HL-60 (cell line): ENCODE measurements at regions not wholly inside any gene's neighbourhood (a gene's known extent, or its start where the extent isn't known, plus 50 kb on each side); places are given as distances from the start of the nearest gene placed in this dataset.

Experiments used
- DNase-seq, 2 experiments: peaks; one replicate each; pipeline ENCODE4 v3.0.0-alpha.2; 2010 to 2020; ENCODE audit warnings: low read depth in 1 of 2, low spot score in 1 of 2
- H3K27ac ChIP-seq: fragments of 250-450 bp; sonication (Bioruptor Pico); replicated peaks from 2 replicates; pipeline ENCODE4 v1.5.1; 2020; ENCODE audit warnings: mild to moderate bottlenecking, moderate library complexity
- H3K27me3 ChIP-seq: fragments of 250-450 bp; sonication (Bioruptor Pico); 2 replicates; pipeline ENCODE4 v1.5.1; 2021; ENCODE audit warnings: mild to moderate bottlenecking, moderate library complexity; ENCODE audit not compliant: insufficient read depth, poor library complexity, severe bottlenecking
- H3K4me3 ChIP-seq: replicated peaks from 2 replicates; pipeline ENCODE4 v1.5.1; 2011; ENCODE audit warnings: mild to moderate bottlenecking, control low read depth, low read length; ENCODE audit not compliant: insufficient read depth
- CTCF ChIP-seq: IDR thresholded peaks from one replicate; pipeline ENCODE4 v1.5.1; 2011; ENCODE audit warnings: low read length, control low read depth, inconsistent platforms; ENCODE audit not compliant: insufficient read depth
- GABPA ChIP-seq: IDR thresholded peaks from 2 replicates; pipeline ENCODE4 v1.6.1; 2012; ENCODE audit warnings: low read depth
- POLR2AphosphoS5 ChIP-seq: IDR thresholded peaks from 2 replicates; pipeline ENCODE4 v1.6.1; 2012; ENCODE audit warnings: low read depth
- REST ChIP-seq: IDR thresholded peaks from 2 replicates; pipeline ENCODE4 v1.6.1; 2012; ENCODE audit warnings: low read depth; ENCODE audit not compliant: insufficient replicate concordance
- SPI1 ChIP-seq: IDR thresholded peaks from 2 replicates; pipeline ENCODE4 v1.6.1; 2012; ENCODE audit warnings: low read depth, mild to moderate bottlenecking, borderline replicate concordance

- no peak for DNase-seq
- H3K27me3 ChIP-seq = peaks cover 13% of the 10 kb centered on the region
- TF ChIP-seq CTCF = no peak
- no peak overlapping the region for H3K27ac ChIP-seq
- no peak overlapping the region for H3K4me3 ChIP-seq
Measured at GRCh38 chr13:109870696-109871370, 84.5 kb upstream of the IRS2 start.

GRCh38 chr13:109870274-109870673 is 83.9 kb upstream of the IRS2 start:
- no peak for TF ChIP-seq SPI1
- TF ChIP-seq CTCF = no peak
- no peak for TF ChIP-seq REST
- TF ChIP-seq POLR2AphosphoS5 = no peak
- no peak for TF ChIP-seq GABPA
- no peak for DNase-seq
- Histone ChIP-seq H3K27me3 (peaks cover 14% of the 10 kb centered on the region), H3K27ac (no peak overlapping the region), H3K4me3 (no peak overlapping the region)

- peak in 1 of 2 experiments; percentile 48 for DNase-seq
- Histone ChIP-seq H3K27ac (no peak overlapping the region), H3K4me3 (no peak overlapping the region), H3K27me3 (peaks cover 14% of the 10 kb centered on the region)
- TF ChIP-seq POLR2AphosphoS5 (no peak), REST (no peak), GABPA (no peak), SPI1 (no peak), CTCF (no peak)
Measured at GRCh38 chr13:109869312-109870237, 83.2 kb upstream of the IRS2 start.
